Body of pancreas (tissue), 4 donors: ENCODE measurements at regions not wholly inside any gene's neighbourhood (a gene's known extent, or its start where the extent isn't known, plus 50 kb on each side); places are given as distances from the start of the nearest gene placed in this dataset.

Experiments used
- CTCF ChIP-seq, 7 experiments: fragments of 450-650 bp in 4 of 7; fragments of 200-600 bp in 3 of 7; sonication (generic) in 3 of 7; IDR thresholded peaks; one replicate each; pipeline ENCODE4 v1.5.1; 2016 to 2019; ENCODE audit warnings: antibody characterized with exemption in 7 of 7
- POLR2A ChIP-seq, 3 donors: fragments of 450-650 bp; IDR thresholded peaks; one replicate each; pipeline ENCODE4 v1.6.1; 2016; ENCODE audit warnings: antibody characterized with exemption in 3 of 3, mild to moderate bottlenecking in 2 of 3

- TF ChIP-seq POLR2A (IDR thresholded peaks at IDR 0.05), result no peak
- no peak for TF ChIP-seq CTCF (IDR thresholded peaks at IDR 0.05)
Observed at GRCh38 chrX:85698921-85699320, 319.5 kb upstream of the POF1B start.
